ENCODE measurements at regions not wholly inside any gene's neighbourhood (a gene's known extent, or its start where the extent isn't known, plus 50 kb on each side); places are given as distances from the start of the nearest gene placed in this dataset.
"Not testable (repeated sequence)": the region's sequence is repeated elsewhere in the genome, so short reads cannot be mapped to it uniquely, and the experiment has no call there.

GRCh38 chr10:33776419-33777070 lies 442.1 kb upstream of the NRP1 start:
- DNase-seq: no peak

GRCh38 chr10:33774857-33775256 lies 440.4 kb upstream of the NRP1 start:
- no peak for DNase-seq

GRCh38 chr10:33773886-33774480 lies 439.5 kb upstream of the NRP1 start:
- no peak for DNase-seq

GRCh38 chr10:33773253-33773573 lies 438.7 kb upstream of the NRP1 start:
- DNase-seq: no peak

- no peak for DNase-seq
These were observed 438.1 kb upstream of the NRP1 start for GRCh38 chr10:33772370-33773252.

GRCh38 chr10:33771856-33772255 lies 437.4 kb upstream of the NRP1 start:
- DNase-seq: not testable (repeated sequence)

- no peak for DNase-seq
These were observed 430.3 kb upstream of the NRP1 start for GRCh38 chr10:33764694-33765185.

GRCh38 chr10:33760056-33760943 lies 425.8 kb upstream of the NRP1 start:
- DNase-seq: no peak

- no peak for DNase-seq
These were observed 424.7 kb upstream of the NRP1 start for GRCh38 chr10:33759191-33759590.

- DNase-seq: no peak
These were observed 423.8 kb upstream of the NRP1 start for GRCh38 chr10:33758299-33758698.

GRCh38 chr10:33754052-33754451 lies 419.6 kb upstream of the NRP1 start:
- DNase-seq: no peak

- no peak for DNase-seq
These were observed 418.9 kb upstream of the NRP1 start for GRCh38 chr10:33753389-33753788.

GRCh38 chr10:33749790-33750189 lies 415.3 kb upstream of the NRP1 start:
- no peak for DNase-seq

GRCh38 chr10:33749067-33749735 lies 414.7 kb upstream of the NRP1 start:
- DNase-seq: no peak

- DNase-seq: no peak
These were observed 412.4 kb upstream of the NRP1 start for GRCh38 chr10:33746836-33747268.

- no peak for DNase-seq
These were observed 411.7 kb upstream of the NRP1 start for GRCh38 chr10:33746186-33746585.

- DNase-seq: no peak
These were observed 409.0 kb upstream of the NRP1 start for GRCh38 chr10:33743429-33743857.

GRCh38 chr10:33739031-33739430 lies 404.6 kb upstream of the NRP1 start:
- no peak for DNase-seq

GRCh38 chr10:33735464-33735923 lies 401.0 kb upstream of the NRP1 start:
- DNase-seq: no peak

GRCh38 chr10:33734393-33735155 lies 400.1 kb upstream of the NRP1 start:
- no peak for DNase-seq

- DNase-seq: no peak
These were observed 398.6 kb upstream of the NRP1 start for GRCh38 chr10:33733058-33733457.

All from stimulated activated CD4-positive, alpha-beta T cell treated with anti-CD3 and anti-CD28 coated beads, Interleukin-4, amount 100 ng/mL, for 1 hour (primary cell).